Liver (tissue), 3 donors: ENCODE measurements at regions not wholly inside any gene's neighbourhood (a gene's known extent, or its start where the extent isn't known, plus 50 kb on each side); places are given as distances from the start of the nearest gene placed in this dataset.

Experiments
- CTCF ChIP-seq: fragments of 150-350 bp; IDR thresholded peaks from 2 replicates; pipeline ENCODE4 v1.5.1; 2017; ENCODE audit warnings: improper control_type of control experiment, low read depth, low read length; ENCODE audit not compliant: missing input control
- FOXA1 ChIP-seq: IDR thresholded peaks from 2 replicates; pipeline ENCODE4 v1.6.1; 2016; ENCODE audit warnings: antibody characterized with exemption
- GABPA ChIP-seq, 2 donors: IDR thresholded peaks in 1 of 2; conservative IDR thresholded peaks in 1 of 2; 2 replicates each; pipeline ENCODE4 v1.6.1; 2016; ENCODE audit warnings: antibody characterized with exemption in 2 of 2, mild to moderate bottlenecking in 1 of 2, moderate library complexity in 1 of 2
- HNF4G ChIP-seq: IDR thresholded peaks from 2 replicates; pipeline ENCODE4 v1.6.1; 2016; ENCODE audit warnings: antibody characterized with exemption
- JUND ChIP-seq, 2 donors: IDR thresholded peaks; 2 replicates each; pipeline ENCODE4 v1.6.1; 2016; ENCODE audit warnings: antibody characterized with exemption in 2 of 2
- MAX ChIP-seq: IDR thresholded peaks from 2 replicates; pipeline ENCODE4 v1.6.1; 2016; ENCODE audit warnings: antibody characterized with exemption
- NR2F2 ChIP-seq: IDR thresholded peaks from 2 replicates; pipeline ENCODE4 v1.6.1; 2016; ENCODE audit warnings: antibody characterized with exemption
- RAD21 ChIP-seq, 2 donors: IDR thresholded peaks; 2 replicates each; pipeline ENCODE4 v1.6.1; 2016; ENCODE audit warnings: antibody characterized with exemption in 2 of 2, mild to moderate bottlenecking in 2 of 2
- REST ChIP-seq: IDR thresholded peaks from 2 replicates; pipeline ENCODE4 v1.6.1; 2016; ENCODE audit warnings: antibody characterized with exemption, mild to moderate bottlenecking
- SP1 ChIP-seq: IDR thresholded peaks from 2 replicates; pipeline ENCODE4 v1.6.1; 2018; ENCODE audit warnings: antibody characterized with exemption, mild to moderate bottlenecking
- TAF1 ChIP-seq: conservative IDR thresholded peaks from 2 replicates; pipeline ENCODE4 v1.6.1; 2016; ENCODE audit warnings: antibody characterized with exemption, mild to moderate bottlenecking
- donor health status: healthy.
- donor health status: healthy.

GRCh38 chr5:21693591-21693990, 1159.6 kb downstream of the CDH12 start:
- no peak for TF ChIP-seq CTCF
- no peak for TF ChIP-seq TAF1
- TF ChIP-seq REST = no peak
- no peak for TF ChIP-seq JUND (IDR thresholded peaks at IDR 0.05)
- TF ChIP-seq FOXA1 = no peak
- TF ChIP-seq MAX = no peak
- no peak for TF ChIP-seq SP1
- TF ChIP-seq GABPA (IDR thresholded peaks at IDR 0.05 in 1 of 2, conservative IDR thresholded peaks at IDR 0.05 in 1 of 2) = no peak
- TF ChIP-seq RAD21 (IDR thresholded peaks at IDR 0.05) = no peak
- TF ChIP-seq NR2F2 = no peak
- TF ChIP-seq HNF4G = no peak
